Colonic mucosa (tissue), 4 donors: ENCODE measurements at regions not wholly inside any gene's neighbourhood (a gene's known extent, or its start where the extent isn't known, plus 50 kb on each side); places are given as distances from the start of the nearest gene placed in this dataset.

Source experiments
- DNase-seq: peaks from one replicate; pipeline ENCODE4 v3.0.0-alpha.2; 2020
- H3K27ac ChIP-seq: fragments of 200-600 bp; one replicate; pipeline ENCODE4 v1.8.0; 2021
- H3K27me3 ChIP-seq: fragments of 200-600 bp; one replicate; pipeline ENCODE4 v1.8.0; 2021
- H3K36me3 ChIP-seq: fragments of 200-600 bp; one replicate; pipeline ENCODE4 v1.8.0; 2021
- H3K4me1 ChIP-seq: fragments of 200-600 bp; one replicate; pipeline ENCODE4 v1.8.0; 2021; ENCODE audit warnings: mild to moderate bottlenecking
- H3K4me3 ChIP-seq: fragments of 200-600 bp; one replicate; pipeline ENCODE4 v1.8.0; 2021
- H3K9ac ChIP-seq, 2 donors: one replicate each; pipeline ENCODE4 v1.7.0; 2013; ENCODE audit warnings: control low read depth in 2 of 2, low read depth in 2 of 2, low read length in 2 of 2
- H3K9me3 ChIP-seq: fragments of 200-600 bp; one replicate; pipeline ENCODE4 v1.8.0; 2021
- intact Hi-C: fragments of 100-400 bp; cut with DNase I; formaldehyde crosslinking; loops from one replicate; pipeline ENCODE4 v1.14.1; 2022
- TF ChIP-seq, protein P1 (sequence below): fragments of 200-600 bp; IDR thresholded peaks from one replicate; pipeline ENCODE4 v1.8.0; 2022; ENCODE audit warnings: antibody characterized with exemption, mild to moderate bottlenecking
- donor health status: healthy.
- donor health status: DM: no; HTN: no; CAD: no.
- donor health status: DM: no; HTN: no; CAD: no.

DNA sequence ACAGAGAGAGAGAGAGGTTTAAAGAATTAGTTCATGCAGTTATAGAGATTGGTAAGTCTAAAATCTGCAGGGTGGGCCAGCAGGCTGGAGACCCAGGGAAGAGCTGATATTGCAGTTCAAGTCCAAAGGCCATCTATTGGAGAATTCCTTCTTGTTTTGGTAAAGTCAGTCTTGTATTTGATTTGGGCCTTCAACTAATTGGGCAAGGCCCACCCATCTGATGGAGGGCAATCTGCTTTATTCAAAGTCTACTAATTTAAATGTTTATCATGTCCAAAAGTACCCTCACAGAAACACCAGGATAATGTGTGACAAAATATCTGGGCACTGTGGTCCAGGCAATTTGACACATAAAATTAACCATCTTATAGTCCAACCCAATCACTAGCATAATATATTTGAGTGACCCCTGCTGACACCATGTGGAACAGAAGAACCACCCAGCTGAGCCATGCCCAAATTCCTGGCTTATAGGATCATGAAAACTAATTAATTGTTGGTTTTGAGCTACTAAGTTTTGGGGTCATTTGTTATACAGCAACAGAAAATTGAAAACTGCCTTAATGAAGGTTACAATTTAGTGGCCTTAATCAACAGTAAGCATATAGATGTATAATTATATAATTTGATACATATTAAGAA, 109.1 kb upstream of the PLXNC1 start:
- no peak overlapping the region for H3K9ac ChIP-seq
- DNase-seq: no peak
- no peak overlapping the region for H3K27ac ChIP-seq
- no peak overlapping the region for H3K4me3 ChIP-seq
- no peaks in the 10 kb centered on the region for H3K9me3 ChIP-seq
- no peaks in the 10 kb centered on the region for H3K27me3 ChIP-seq
- H3K4me1 ChIP-seq: no peaks in the 10 kb centered on the region
- intact Hi-C loops: no loop called here
- no peaks in the 10 kb centered on the region for H3K36me3 ChIP-seq
- TF ChIP-seq, protein P1, sequence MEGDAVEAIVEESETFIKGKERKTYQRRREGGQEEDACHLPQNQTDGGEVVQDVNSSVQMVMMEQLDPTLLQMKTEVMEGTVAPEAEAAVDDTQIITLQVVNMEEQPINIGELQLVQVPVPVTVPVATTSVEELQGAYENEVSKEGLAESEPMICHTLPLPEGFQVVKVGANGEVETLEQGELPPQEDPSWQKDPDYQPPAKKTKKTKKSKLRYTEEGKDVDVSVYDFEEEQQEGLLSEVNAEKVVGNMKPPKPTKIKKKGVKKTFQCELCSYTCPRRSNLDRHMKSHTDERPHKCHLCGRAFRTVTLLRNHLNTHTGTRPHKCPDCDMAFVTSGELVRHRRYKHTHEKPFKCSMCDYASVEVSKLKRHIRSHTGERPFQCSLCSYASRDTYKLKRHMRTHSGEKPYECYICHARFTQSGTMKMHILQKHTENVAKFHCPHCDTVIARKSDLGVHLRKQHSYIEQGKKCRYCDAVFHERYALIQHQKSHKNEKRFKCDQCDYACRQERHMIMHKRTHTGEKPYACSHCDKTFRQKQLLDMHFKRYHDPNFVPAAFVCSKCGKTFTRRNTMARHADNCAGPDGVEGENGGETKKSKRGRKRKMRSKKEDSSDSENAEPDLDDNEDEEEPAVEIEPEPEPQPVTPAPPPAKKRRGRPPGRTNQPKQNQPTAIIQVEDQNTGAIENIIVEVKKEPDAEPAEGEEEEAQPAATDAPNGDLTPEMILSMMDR: no peak

DNA sequence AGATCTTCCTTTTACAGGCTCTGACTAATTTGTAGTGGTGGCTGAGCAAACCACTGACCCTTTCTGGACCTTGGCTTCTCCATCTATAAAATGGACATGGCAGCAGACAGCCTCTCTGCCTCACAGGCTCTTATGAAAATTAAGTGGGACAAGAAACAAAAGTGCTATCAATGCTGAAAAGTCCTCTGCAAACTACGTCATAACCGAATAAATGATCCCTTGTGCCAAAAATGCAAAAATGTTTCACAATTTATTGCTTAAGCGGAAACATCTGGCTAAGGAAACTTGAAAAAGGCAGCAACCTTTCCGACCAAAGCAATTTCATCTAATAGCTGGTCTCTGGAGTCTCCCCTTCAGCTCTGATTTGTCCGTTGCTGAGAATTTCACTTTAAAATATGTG, 108.5 kb upstream of the PLXNC1 start:
- no peaks in the 10 kb centered on the region for H3K4me1 ChIP-seq
- TF ChIP-seq, protein P1: no peak
- no peak overlapping the region for H3K4me3 ChIP-seq
- no peaks in the 10 kb centered on the region for H3K36me3 ChIP-seq
- DNase-seq: no peak
- H3K27me3 ChIP-seq: no peaks in the 10 kb centered on the region
- H3K9me3 ChIP-seq: no peaks in the 10 kb centered on the region
- H3K9ac ChIP-seq: no peak overlapping the region
- intact Hi-C loops: no loop called here
- H3K27ac ChIP-seq: no peak overlapping the region

DNA sequence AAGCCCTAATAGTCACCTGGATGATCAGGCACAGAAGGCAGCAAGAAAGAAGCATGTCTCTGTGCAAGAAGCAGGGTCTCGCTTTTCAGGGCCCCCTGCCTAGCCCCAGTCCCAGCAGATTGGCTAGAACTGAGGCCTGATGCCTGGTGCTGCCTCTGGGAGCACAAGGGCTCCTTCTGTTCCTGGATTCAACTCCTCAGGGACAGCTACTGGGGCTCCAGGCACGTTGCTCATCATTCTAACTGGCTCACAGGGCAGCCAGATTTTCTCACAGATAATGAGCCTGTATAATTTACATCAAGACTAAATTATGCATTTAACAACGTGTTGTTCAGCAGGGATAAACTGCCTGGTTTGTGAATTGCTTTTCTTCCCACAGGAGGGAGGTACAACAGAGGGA, 106.5 kb upstream of the PLXNC1 start:
- no peak for DNase-seq
- Histone ChIP-seq H3K9me3 (no peaks in the 10 kb centered on the region), H3K27me3 (no peaks in the 10 kb centered on the region), H3K4me1 (no peaks in the 10 kb centered on the region), H3K36me3 (no peaks in the 10 kb centered on the region), H3K4me3 (no peak overlapping the region), H3K9ac (no peak overlapping the region), H3K27ac (no peak overlapping the region)
- intact Hi-C loops: no loop called here
- TF ChIP-seq, protein P1: no peak

DNA sequence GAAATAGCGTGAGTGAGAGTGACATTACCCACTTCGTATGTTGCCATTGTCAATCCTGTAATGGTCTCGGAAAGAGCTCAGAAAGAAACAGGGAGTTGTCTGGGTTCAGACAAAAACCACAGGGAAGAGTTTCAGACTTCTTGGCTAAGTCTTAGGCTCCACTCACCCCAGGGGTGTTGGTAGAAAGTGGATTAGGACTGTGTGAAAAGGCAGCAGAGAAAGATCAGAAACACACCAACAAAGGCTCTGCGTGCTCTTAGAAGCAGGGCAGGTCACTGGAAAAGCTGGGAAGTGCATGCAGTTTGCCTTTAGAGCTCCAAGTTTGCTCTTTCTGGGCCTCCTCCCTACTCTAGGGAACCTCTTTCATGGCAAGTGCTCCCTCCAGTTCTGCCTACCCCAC, 106.1 kb upstream of the PLXNC1 start:
- Histone ChIP-seq H3K27me3 (no peaks in the 10 kb centered on the region), H3K4me1 (no peaks in the 10 kb centered on the region), H3K9ac (no peak overlapping the region), H3K4me3 (no peak overlapping the region), H3K27ac (no peak overlapping the region), H3K36me3 (no peaks in the 10 kb centered on the region), H3K9me3 (no peaks in the 10 kb centered on the region)
- intact Hi-C loops: no loop called here
- TF ChIP-seq, protein P1: no peak
- DNase-seq: no peak

DNA sequence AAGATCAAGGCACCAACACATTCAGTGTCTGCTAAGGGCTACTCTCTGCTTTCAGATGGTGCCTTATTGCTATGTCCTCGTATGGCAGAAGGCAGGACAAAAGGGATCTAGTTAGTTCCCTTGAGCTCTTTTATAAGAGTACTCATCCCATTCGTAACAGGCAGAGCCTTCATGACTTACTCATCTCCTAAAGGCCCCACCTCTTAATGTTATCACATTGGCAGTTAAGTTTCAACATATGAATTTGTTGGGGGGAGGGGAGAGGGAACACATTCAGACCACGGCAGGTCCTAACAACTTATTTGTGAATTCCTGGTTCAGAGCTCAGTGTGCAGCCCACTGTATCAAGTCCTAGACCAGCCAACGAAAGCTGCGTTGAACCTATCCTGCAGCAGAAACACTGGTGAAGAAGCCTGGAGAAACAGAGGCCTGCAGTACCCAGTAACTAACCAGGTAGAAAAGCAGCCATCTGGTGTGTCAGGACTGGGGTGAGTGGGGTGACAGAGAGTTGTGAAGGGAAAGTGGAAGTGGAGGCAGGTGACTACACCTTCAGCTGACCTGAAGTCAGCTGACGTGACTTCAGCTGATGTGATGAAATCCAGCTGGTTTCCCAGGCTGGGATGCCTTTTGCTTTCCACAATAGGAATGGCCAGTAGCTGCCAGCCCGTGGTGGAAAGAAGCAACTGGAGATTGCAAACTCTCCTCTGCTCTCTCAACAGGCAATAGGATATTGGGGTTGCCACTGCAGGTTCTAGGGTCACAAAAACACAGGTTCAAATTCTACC, 101.6 kb upstream of the PLXNC1 start:
- TF ChIP-seq, protein P1: no peak
- Histone ChIP-seq H3K4me1 (no peaks in the 10 kb centered on the region), H3K27ac (no peak overlapping the region), H3K4me3 (no peak overlapping the region), H3K9ac (no peak overlapping the region), H3K9me3 (no peaks in the 10 kb centered on the region), H3K36me3 (no peaks in the 10 kb centered on the region), H3K27me3 (no peaks in the 10 kb centered on the region)
- DNase-seq: no peak
- intact Hi-C loops: no loop called here
